HG03097 (cell line): ENCODE measurements at regions not wholly inside any gene's neighbourhood (a gene's known extent, or its start where the extent isn't known, plus 50 kb on each side); places are given as distances from the start of the nearest gene placed in this dataset.
"Not testable (repeated sequence)": the region's sequence is repeated elsewhere in the genome, so short reads cannot be mapped to it uniquely, and the experiment has no call there.

Experiments
- ATAC-seq: cut with Tn5 transposase; IDR thresholded peaks from one replicate; pipeline ENCODE4 v1.9.1; 2021; ENCODE audit not compliant: unreplicated experiment, low FRiP score

- ATAC-seq: no peak
These were observed 84.7 kb downstream of the SCN11A start for GRCh38 chr3:38966811-38967692.

- ATAC-seq: no peak
These were observed 87.1 kb downstream of the SCN11A start for GRCh38 chr3:38964646-38965045.

- no peak for ATAC-seq
These were observed 87.5 kb downstream of the SCN11A start for GRCh38 chr3:38964204-38964603.

GRCh38 chr3:38960953-38961622, 90.7 kb downstream of the SCN11A start:
- ATAC-seq: no peak

- no peak for ATAC-seq
These were observed 91.6 kb downstream of the SCN11A start for GRCh38 chr3:38960042-38960622.

- no peak for ATAC-seq
These were observed 93.6 kb downstream of the SCN11A start for GRCh38 chr3:38958026-38958720.

GRCh38 chr3:38957296-38957695, 94.4 kb downstream of the SCN11A start:
- ATAC-seq: no peak

- ATAC-seq: no peak
These were observed 99.0 kb downstream of the SCN11A start for GRCh38 chr3:38952721-38953120.

GRCh38 chr3:38951167-38951566, 100.6 kb downstream of the SCN11A start:
- not testable (repeated sequence) for ATAC-seq

- ATAC-seq: no peak
These were observed 101.2 kb downstream of the SCN11A start for GRCh38 chr3:38950581-38950980.

GRCh38 chr3:38949994-38950393, 101.8 kb downstream of the SCN11A start:
- ATAC-seq: no peak

GRCh38 chr3:38940394-38940793, 111.3 kb downstream of the SCN11A start:
- no peak for ATAC-seq

GRCh38 chr3:38925351-38925750, 109.3 kb upstream of the SCN10A start:
- no peak for ATAC-seq

- ATAC-seq: no peak
These were observed 100.7 kb upstream of the SCN10A start for GRCh38 chr3:38916706-38917105.

GRCh38 chr3:38907426-38907825, 91.4 kb upstream of the SCN10A start:
- ATAC-seq: no peak

- ATAC-seq: no peak
These were observed 74.4 kb upstream of the SCN10A start for GRCh38 chr3:38890426-38890825.

GRCh38 chr3:38878646-38879045, 62.6 kb upstream of the SCN10A start:
- ATAC-seq: no peak
